Activated CD4-positive, alpha-beta T cell treated with anti-CD3 and anti-CD28 coated beads, Interleukin-2, Interleukin-4, amounts not matched to agents 100 ng/mL and 50 ng/mL, durations not matched to agents 16 hours and 8 hours (primary cell): ENCODE measurements at regions not wholly inside any gene's neighbourhood (a gene's known extent, or its start where the extent isn't known, plus 50 kb on each side); places are given as distances from the start of the nearest gene placed in this dataset.

Source experiments
- DNase-seq: peaks from one replicate; pipeline ENCODE4 v3.0.0-alpha.2; 2020; ENCODE audit warnings: low spot score

DNA sequence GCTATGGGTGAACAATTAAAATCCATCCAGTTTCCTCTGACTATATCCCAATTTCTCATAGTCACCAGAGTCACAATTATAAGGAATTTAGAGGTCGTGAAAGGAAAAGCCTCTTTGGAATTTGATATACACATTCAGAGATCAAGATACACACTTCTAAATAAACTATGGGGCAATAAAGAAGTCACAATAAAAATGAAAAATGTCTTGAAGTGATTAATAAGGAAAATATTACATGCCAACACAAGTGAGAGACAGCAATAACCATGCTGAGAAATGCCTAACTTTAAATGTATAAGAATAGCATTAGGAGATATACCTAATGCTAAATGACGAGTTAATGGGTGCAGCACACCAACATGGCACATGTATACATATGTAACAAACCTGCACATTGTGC is 54.9 kb upstream of the ADAMTS19 start:
- no peak for DNase-seq

DNA sequence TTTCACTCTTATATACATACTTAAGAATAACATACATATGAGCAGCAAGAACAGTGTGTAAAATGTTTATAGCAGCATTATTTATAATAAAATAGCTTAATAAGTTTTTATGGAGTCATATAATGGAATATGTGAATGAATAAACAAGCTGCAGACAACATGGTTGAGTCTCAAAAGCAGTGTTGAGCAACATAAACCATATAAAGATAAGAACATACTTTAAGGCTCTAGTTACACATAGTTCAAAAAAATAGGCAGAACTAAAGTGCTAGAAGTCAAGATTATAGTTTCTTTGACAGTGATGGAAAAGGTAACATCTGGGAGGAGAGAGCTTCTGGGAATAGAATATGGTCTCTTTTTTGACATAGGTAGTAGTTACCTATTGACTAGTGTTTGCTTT is 53.7 kb upstream of the ADAMTS19 start:
- DNase-seq: no peak
